Tibial nerve (tissue), 4 donors: ENCODE measurements at regions not wholly inside any gene's neighbourhood (a gene's known extent, or its start where the extent isn't known, plus 50 kb on each side); places are given as distances from the start of the nearest gene placed in this dataset.

ENCODE experiments used
- DNase-seq, 2 donors: peaks; one replicate each; pipeline ENCODE4 v3.0.0-alpha.2; 2019; ENCODE audit warnings: low spot score in 2 of 2
- H3K27ac ChIP-seq, 4 donors: fragments of 200-600 bp; sonication (generic) in 3 of 4; one replicate each; pipeline ENCODE4 v1.5.1; 2017 to 2019; ENCODE audit warnings: mild to moderate bottlenecking in 1 of 4
- H3K27me3 ChIP-seq, 2 donors: fragments of 200-600 bp; sonication (generic) in 1 of 2; one replicate each; pipeline versions ENCODE4 v1.5.1 to v1.6.0; 2017 to 2019
- H3K36me3 ChIP-seq, 3 donors: fragments of 200-600 bp; sonication (generic); one replicate each; pipeline ENCODE4 v1.5.1; 2018 to 2019
- H3K4me1 ChIP-seq, 4 donors: fragments of 200-600 bp; sonication (generic) in 3 of 4; one replicate each; pipeline ENCODE4 v1.5.1; 2017 to 2019
- H3K4me3 ChIP-seq, 4 donors: fragments of 200-600 bp; sonication (generic) in 3 of 4; one replicate each; pipeline ENCODE4 v1.5.1; 2017 to 2019; ENCODE audit warnings: mild to moderate bottlenecking in 1 of 4, moderate library complexity in 1 of 4
- H3K9me3 ChIP-seq, 4 donors: fragments of 200-600 bp; sonication (generic) in 3 of 4; one replicate each; pipeline ENCODE4 v1.5.1; 2017 to 2019
- CTCF ChIP-seq, 5 experiments: fragments of 200-600 bp in 3 of 5; fragments of 450-650 bp in 2 of 5; sonication (generic) in 3 of 5; IDR thresholded peaks; one replicate each; pipeline ENCODE4 v1.5.1; 2016 to 2019; ENCODE audit warnings: antibody characterized with exemption in 5 of 5, mild to moderate bottlenecking in 3 of 5, moderate library complexity in 2 of 5
- EP300 ChIP-seq, 2 donors: sonication (generic); formaldehyde crosslinking; IDR thresholded peaks; one replicate each; pipeline ENCODE4 v1.6.1; 2017; ENCODE audit warnings: antibody characterized with exemption in 2 of 2, mild to moderate bottlenecking in 1 of 2
- POLR2A ChIP-seq, 2 donors: fragments of 450-650 bp; IDR thresholded peaks; one replicate each; pipeline ENCODE4 v1.6.1; 2017; ENCODE audit warnings: antibody characterized with exemption in 2 of 2, mild to moderate bottlenecking in 2 of 2, moderate library complexity in 2 of 2
- WGBS, 2 donors: methylation state at CpG; one replicate each; pipeline ENCODE4 v1.1.5; 2018; 5-methylcytosine and 5-hydroxymethylcytosine counted together

- Histone ChIP-seq H3K27ac (no peak overlapping the region), H3K27me3 (no peaks in the 10 kb centered on the region), H3K36me3 (no peaks in the 10 kb centered on the region), H3K4me1 (no peaks in the 10 kb centered on the region), H3K9me3 (no peaks in the 10 kb centered on the region), H3K4me3 (no peak overlapping the region)
- TF ChIP-seq CTCF (IDR thresholded peaks at IDR 0.05) = no peak
- no peak for TF ChIP-seq EP300 (IDR thresholded peaks at IDR 0.05)
- no peak for TF ChIP-seq POLR2A (IDR thresholded peaks at IDR 0.05)
- DNase-seq = no peak
- WGBS, 2 donors = 74 to 77% methylated on average over 2 of the region's 2 CpGs
These were observed 439.3 kb downstream of the TFAP2B start for GRCh38 chr6:51257938-51258337.

GRCh38 chr6:51260003-51260402 is 441.3 kb downstream of the TFAP2B start:
- TF ChIP-seq EP300 (IDR thresholded peaks at IDR 0.05) = no peak
- TF ChIP-seq CTCF (IDR thresholded peaks at IDR 0.05) = no peak
- Histone ChIP-seq H3K4me1 (no peaks in the 10 kb centered on the region), H3K27ac (no peak overlapping the region), H3K27me3 (no peaks in the 10 kb centered on the region), H3K36me3 (no peaks in the 10 kb centered on the region), H3K4me3 (no peak overlapping the region), H3K9me3 (no peaks in the 10 kb centered on the region)
- DNase-seq = no peak
- WGBS, 2 donors = 50 to 62% methylated on average over 3 of the region's 3 CpGs

- TF ChIP-seq CTCF (IDR thresholded peaks at IDR 0.05) (no peak), EP300 (IDR thresholded peaks at IDR 0.05) (no peak), POLR2A (IDR thresholded peaks at IDR 0.05) (no peak)
- no peak overlapping the region for H3K4me3 ChIP-seq
- no peak for DNase-seq
- WGBS, 2 donors = 30 to 40% methylated on average over 5 of the region's 5 CpGs
- no peaks in the 10 kb centered on the region for H3K9me3 ChIP-seq
- no peaks in the 10 kb centered on the region for H3K4me1 ChIP-seq
- no peak overlapping the region for H3K27ac ChIP-seq
- H3K36me3 ChIP-seq = no peaks in the 10 kb centered on the region
- no peaks in the 10 kb centered on the region for H3K27me3 ChIP-seq
These were observed 443.0 kb downstream of the TFAP2B start for GRCh38 chr6:51261691-51262090.

- WGBS, 2 donors = 67 to 90% methylated on average over 3 of the region's 4 CpGs
- Histone ChIP-seq H3K4me1 (no peaks in the 10 kb centered on the region), H3K9me3 (no peaks in the 10 kb centered on the region), H3K27ac (no peak overlapping the region), H3K36me3 (no peaks in the 10 kb centered on the region), H3K4me3 (no peak overlapping the region), H3K27me3 (no peaks in the 10 kb centered on the region)
- TF ChIP-seq POLR2A (IDR thresholded peaks at IDR 0.05) (no peak), EP300 (IDR thresholded peaks at IDR 0.05) (no peak), CTCF (IDR thresholded peaks at IDR 0.05) (no peak)
- DNase-seq = peak in 1 of 2 donors; percentile 23
These were observed 446.8 kb downstream of the TFAP2B start for GRCh38 chr6:51265426-51265825.

GRCh38 chr6:51266604-51267003 is 447.9 kb downstream of the TFAP2B start:
- Histone ChIP-seq H3K27me3 (no peaks in the 10 kb centered on the region), H3K36me3 (no peaks in the 10 kb centered on the region), H3K4me1 (no peaks in the 10 kb centered on the region), H3K4me3 (no peak overlapping the region), H3K9me3 (no peaks in the 10 kb centered on the region), H3K27ac (no peak overlapping the region)
- no peak for DNase-seq
- WGBS, 2 donors = 50 to 75% methylated on average over 1 of the region's 1 CpG
- TF ChIP-seq POLR2A (IDR thresholded peaks at IDR 0.05) (no peak), CTCF (IDR thresholded peaks at IDR 0.05) (no peak), EP300 (IDR thresholded peaks at IDR 0.05) (no peak)
